H7 (cell line): ENCODE measurements at regions not wholly inside any gene's neighbourhood (a gene's known extent, or its start where the extent isn't known, plus 50 kb on each side); places are given as distances from the start of the nearest gene placed in this dataset.
A peak's percentile ranks its signal among the peaks of the same experiment; 100 is the strongest.

Experiments
- DNase-seq: peaks from one replicate; pipeline ENCODE4 v3.0.0; 2012
- H3K27me3 ChIP-seq: 2 replicates; pipeline ENCODE4 v1.6.0; 2011; ENCODE audit warnings: mild to moderate bottlenecking, low read length; ENCODE audit not compliant: control insufficient read depth, insufficient read depth
- H3K36me3 ChIP-seq: replicated peaks from 2 replicates; pipeline ENCODE4 v1.5.1; 2011; ENCODE audit warnings: low read length; ENCODE audit not compliant: control insufficient read depth, insufficient read depth
- H3K4me3 ChIP-seq: 2 replicates; pipeline ENCODE4 v1.5.1; 2011; ENCODE audit warnings: low read depth, mild to moderate bottlenecking, control low read depth, low read length, moderate library complexity; ENCODE audit not compliant: insufficient read depth

DNA sequence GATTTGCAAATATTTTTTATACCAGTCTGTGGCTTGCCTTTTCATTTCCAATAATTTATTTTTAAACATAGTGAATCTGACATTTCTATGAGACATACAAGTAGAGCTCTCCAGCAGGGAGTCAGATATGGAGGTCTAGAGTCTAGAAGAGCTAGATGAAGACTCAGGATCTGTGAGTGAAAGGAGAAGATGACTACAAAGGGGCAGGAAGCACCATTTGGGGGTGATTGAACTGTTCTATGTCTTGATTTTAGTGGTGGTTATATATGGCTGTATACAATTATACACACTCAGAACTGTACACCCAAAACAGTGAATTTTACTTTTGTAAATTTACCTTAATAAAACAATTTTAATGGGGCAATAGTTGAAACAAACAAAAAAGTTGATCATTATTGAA, 127.9 kb upstream of the BACH2 start:
- Histone ChIP-seq H3K36me3 (no peaks in the 10 kb centered on the region), H3K27me3 (no peaks in the 10 kb centered on the region), H3K4me3 (no peak overlapping the region)
- DNase-seq: no peak

DNA sequence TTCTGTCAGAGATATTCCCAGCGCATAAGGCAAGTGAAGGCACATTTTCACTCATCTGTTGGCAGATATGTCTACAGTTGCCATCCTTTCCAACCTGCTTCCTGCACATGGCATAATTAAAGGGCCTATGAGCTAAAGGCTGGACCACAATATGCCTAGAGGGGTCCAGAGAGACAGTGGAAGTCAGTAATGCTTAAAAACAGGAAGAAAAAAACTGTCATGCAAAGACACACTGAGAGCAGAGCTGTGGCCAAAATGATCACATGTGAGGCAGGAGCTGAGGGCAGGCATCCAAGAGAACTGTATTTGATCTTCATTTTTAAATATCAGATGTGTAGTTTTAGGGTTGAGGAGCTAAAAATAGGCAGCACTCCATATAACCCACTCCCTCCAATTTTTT, 125.0 kb upstream of the BACH2 start:
- Histone ChIP-seq H3K4me3 (no peak overlapping the region), H3K36me3 (no peaks in the 10 kb centered on the region), H3K27me3 (no peaks in the 10 kb centered on the region)
- DNase-seq: no peak

DNA sequence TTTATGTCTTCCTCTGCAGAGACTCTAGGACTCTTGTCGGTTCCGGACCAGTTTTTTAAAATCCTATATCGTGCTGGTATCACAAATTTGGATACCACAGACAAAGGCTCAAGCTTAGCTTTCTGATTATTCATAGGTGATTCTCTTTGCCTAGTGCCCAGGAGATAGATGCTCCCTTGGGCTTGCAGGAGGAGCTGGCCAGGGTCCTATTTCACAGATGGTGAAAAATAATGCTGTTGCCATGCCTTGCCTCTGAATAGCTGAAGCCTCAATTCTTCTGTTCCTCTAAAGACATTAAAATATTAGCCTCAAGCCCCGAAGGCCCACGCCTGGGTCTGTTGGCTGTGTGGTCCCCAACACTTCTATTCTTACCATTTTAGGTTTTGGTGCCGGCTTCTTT, 123.9 kb upstream of the BACH2 start:
- Histone ChIP-seq H3K27me3 (no peaks in the 10 kb centered on the region), H3K4me3 (no peak overlapping the region), H3K36me3 (no peaks in the 10 kb centered on the region)
- DNase-seq: no peak

DNA sequence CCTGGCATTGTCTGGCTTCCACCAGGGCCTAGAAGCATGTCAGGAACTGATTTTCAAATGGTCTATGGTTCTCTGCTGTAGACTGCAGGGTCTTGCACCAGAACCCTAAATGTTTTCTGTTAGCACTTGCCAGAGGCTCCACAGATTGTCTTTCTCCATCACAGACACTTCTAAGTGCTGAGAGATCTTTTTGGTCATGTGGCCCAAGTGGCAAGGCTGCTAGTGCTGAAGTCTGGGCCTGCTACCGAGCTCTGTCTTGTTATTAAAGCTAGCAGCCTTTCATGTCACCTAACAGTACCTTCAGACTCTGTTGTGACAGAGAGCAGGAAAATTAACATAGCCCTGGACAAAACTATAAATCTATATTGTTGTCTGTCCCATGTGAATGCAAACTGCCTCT, 120.7 kb upstream of the BACH2 start:
- Histone ChIP-seq H3K4me3 (no peak overlapping the region), H3K36me3 (no peaks in the 10 kb centered on the region), H3K27me3 (peaks cover 4% of the 10 kb centered on the region; the same call in 1 of the 2 replicates)
- no peak for DNase-seq

DNA sequence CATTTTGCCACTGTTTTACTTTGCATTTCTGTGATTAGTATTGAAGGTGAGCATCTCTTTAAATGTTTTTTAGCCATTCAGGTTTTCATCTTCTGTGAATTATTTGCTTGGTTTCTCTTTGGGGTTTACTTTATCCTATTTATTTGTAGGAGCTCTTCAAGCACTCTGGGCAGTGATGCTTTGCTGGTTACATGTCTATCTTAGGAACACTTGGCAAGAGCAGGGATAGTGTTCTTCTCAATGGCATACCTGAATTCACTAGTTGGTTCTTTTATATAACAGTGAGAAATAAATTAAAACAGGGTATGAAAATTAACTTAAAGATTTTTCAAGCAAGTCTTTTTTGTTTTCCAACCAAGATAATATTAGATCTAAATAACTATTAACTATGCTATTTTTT, 119.7 kb upstream of the BACH2 start:
- no peaks in the 10 kb centered on the region for H3K36me3 ChIP-seq

DNA sequence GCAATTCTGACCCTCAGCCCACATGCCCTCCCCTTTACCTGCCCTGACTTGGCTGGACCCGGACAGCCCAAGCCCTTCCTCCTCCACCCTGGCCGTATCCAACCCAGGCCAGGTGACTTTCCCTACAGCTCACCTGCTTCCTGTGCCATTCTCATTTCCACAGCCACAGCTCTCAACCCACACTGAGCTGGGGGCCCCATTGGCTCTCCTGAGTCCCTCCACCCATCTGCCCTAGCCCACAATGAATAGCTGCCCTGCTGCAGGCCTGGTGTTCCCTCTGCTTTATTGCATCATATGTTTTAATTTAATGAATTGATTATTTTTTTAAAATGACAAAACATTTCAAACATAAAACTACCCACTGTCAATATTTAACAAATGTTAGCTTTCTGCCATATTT, 118.5 kb upstream of the BACH2 start:
- no peak overlapping the region for H3K4me3 ChIP-seq
- peaks cover 4% of the 10 kb centered on the region; the same call in 1 of the 2 replicates for H3K27me3 ChIP-seq
- no peak for DNase-seq
- H3K36me3 ChIP-seq: no peaks in the 10 kb centered on the region

More for the DNA sequence above, 119.7 kb upstream of the BACH2 start:
- H3K4me3 ChIP-seq: no peak overlapping the region
- peaks cover 4% of the 10 kb centered on the region; the same call in 1 of the 2 replicates for H3K27me3 ChIP-seq
- DNase-seq: no peak

DNA sequence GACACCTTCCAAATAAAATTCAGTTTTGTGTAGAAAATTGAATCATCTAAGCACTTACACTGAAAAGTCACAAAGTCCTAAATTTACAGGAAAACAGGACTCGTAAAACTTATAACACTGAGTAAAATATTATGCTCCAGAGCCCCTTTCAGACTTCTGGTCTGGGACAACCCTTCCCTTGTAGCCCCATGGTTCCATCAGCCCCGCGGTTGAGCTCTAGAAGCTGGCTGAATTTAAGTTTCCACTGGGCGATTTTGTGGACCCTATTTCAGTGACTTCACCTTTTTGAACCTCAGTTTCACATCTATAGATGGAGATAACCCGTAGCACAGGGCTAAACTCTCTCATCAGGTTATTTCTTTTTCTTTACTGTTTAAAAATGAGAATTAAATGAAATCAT, 117.7 kb upstream of the BACH2 start:
- no peaks in the 10 kb centered on the region for H3K36me3 ChIP-seq
- H3K27me3 ChIP-seq: peaks cover 9% of the 10 kb centered on the region; the same call in 1 of the 2 replicates
- peak; percentile 37 for DNase-seq
- no peak overlapping the region for H3K4me3 ChIP-seq

DNA sequence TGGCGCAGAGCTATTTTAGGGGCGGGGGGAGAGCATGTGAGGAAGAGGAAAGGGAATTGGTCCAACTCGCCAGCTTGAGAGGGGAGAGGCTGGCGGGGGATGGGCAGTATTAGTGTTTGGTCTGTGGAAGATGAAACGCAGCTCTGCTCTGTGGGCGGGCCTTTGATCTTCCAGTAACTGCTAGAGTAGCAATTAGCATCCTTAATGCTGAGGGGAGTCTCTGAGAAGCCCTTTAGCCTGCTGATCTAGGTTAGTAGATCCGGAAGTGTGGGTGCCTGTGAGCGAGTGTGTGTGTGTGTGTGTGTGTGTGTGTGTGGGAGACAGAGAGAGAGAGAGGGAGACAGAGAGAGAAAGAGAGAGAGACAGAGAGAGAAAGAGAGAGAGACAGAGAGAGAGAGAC, 117.2 kb upstream of the BACH2 start:
- peak; percentile 69 for DNase-seq

DNA sequence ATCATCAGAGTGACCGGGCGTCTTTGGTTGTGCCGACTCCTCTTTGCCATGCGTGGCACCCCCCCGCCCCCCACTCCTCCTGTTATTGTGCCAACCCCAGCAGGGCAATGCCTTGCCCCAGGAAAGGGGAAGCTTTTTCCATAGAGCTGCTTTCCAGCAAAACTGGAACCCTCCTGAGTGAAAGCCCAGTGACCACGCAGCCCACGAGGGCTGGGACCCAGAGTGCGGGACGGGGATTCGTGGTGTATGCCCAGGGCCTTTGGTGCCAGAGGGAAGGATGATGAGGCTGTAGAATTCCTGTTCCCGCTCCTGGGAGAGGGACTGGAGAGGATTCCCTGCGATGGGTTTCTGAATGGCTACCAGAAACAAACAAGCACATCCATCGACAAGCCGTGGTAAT, 116.8 kb upstream of the BACH2 start:
- Histone ChIP-seq H3K36me3 (no peaks in the 10 kb centered on the region), H3K4me3 (peak overlapping the region; percentile 6; the same call in 1 of the 2 replicates), H3K27me3 (peaks cover 9% of the 10 kb centered on the region; the same call in 1 of the 2 replicates)
- no peak for DNase-seq

More for the DNA sequence above, 117.2 kb upstream of the BACH2 start:
- Histone ChIP-seq H3K27me3 (peaks cover 9% of the 10 kb centered on the region; the same call in 1 of the 2 replicates), H3K36me3 (no peaks in the 10 kb centered on the region), H3K4me3 (peak overlapping the region; percentile 6; the same call in 1 of the 2 replicates)

DNA sequence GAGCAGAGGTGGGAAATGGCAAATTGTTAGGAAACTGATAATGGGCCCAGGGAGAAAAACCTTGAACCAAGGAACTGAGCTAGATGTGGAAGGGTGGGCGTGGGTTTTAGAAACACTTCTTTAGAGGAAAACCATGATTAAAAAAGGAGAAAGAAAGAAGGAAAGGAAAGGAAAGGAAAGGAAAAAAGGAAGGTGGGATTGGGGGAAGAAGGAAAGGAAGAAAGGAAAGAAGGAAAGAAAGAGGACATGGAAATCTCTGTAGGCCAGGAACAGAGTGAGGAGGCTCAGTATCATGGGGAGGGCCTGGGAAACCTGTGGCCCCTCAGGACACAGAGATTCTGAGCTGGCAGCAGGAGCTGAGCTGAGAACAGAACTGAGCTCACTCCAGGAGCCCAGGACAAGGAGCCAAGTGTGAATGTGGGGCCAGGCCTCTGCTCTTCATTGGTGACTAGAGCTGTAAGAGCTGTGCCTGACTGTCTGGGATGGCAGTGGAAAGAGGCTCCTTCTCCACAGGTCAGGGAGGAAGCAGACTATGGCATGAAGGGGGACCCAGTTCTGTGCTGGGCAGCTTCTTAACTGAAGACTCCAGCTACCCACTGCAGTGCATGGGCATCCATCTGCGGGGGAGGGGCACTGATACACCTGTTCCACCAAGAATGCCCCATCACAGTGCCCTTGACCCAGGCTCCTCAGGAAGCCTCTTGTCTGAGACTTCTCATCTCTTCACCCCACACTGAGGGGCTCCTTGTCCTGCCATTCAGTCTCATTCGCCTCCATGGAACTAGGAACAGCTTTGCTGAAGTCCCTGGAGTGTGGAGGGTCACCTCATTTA, 116.1 kb upstream of the BACH2 start:
- no peak for DNase-seq
- no peak overlapping the region for H3K4me3 ChIP-seq
- H3K27me3 ChIP-seq: peaks cover 9% of the 10 kb centered on the region; the same call in 1 of the 2 replicates
- H3K36me3 ChIP-seq: no peaks in the 10 kb centered on the region

DNA sequence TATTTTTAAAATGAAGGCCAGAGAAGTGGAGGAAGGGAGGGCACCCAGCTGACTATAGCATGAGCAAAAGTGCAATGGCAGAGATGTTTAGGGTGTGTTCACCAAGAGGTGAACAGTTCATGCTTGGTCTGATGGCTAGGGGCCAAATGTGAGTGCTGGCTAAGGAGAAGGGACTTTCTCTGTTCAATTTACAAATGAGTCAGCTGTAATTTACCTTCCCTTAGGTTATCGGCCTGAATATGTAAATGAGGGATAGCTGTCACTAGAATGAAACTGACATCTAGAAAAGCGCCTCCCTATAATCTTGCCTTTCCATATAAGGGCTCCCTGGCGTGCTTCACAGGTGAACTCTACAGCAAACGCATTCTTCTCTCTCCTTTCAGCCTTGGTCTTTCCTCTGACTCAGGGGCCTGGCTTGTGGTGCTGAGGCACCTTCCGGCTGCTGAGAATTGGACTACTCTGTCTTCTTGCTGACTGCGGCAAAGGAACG, 114.7 kb upstream of the BACH2 start:
- DNase-seq: peak; percentile 37
- Histone ChIP-seq H3K4me3 (no peak overlapping the region), H3K36me3 (no peaks in the 10 kb centered on the region), H3K27me3 (peaks cover 12% of the 10 kb centered on the region)

DNA sequence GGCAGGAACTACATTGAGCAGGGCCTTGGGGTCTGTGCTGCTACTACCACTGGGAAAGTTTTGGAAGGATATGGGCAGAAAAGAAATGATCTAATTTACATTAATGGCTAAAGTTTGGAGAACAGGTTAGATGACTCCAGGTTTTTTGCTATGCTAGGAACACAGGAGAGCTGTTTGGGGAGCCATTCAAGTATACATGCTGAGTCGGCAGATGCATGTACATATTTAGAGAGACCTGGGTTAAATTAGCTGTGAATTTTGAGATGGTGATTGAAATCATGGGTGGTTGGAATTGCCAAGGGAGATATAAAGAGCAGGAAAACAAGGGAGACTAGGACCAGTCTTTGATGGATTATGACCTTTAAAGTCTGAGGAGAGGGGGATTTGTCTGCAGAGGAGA, 113.1 kb upstream of the BACH2 start:
- H3K4me3 ChIP-seq: no peak overlapping the region
- H3K27me3 ChIP-seq: peaks cover 12% of the 10 kb centered on the region
- no peak for DNase-seq
- H3K36me3 ChIP-seq: no peaks in the 10 kb centered on the region

DNA sequence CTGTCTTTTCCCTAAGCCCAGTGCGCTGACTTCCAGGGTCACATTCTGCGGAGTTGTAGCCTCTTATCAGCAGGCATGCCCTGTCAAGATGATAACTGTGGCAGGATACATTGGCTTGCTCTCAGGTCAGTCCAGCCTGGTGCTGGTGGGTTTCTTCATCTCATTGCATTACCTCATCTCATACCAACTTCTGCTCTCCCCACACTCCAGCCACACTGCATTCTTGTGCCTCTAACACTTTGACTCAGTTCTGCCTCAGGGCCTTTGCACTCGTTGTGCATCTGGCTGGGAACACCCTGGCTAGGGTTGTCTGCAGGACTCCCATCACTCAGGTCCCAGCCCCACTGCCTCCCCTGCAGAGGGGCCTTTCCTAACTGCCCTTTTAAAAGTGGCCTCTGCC, 110.3 kb upstream of the BACH2 start:
- Histone ChIP-seq H3K4me3 (no peak overlapping the region), H3K36me3 (no peaks in the 10 kb centered on the region), H3K27me3 (peaks cover 8% of the 10 kb centered on the region)
- no peak for DNase-seq

DNA sequence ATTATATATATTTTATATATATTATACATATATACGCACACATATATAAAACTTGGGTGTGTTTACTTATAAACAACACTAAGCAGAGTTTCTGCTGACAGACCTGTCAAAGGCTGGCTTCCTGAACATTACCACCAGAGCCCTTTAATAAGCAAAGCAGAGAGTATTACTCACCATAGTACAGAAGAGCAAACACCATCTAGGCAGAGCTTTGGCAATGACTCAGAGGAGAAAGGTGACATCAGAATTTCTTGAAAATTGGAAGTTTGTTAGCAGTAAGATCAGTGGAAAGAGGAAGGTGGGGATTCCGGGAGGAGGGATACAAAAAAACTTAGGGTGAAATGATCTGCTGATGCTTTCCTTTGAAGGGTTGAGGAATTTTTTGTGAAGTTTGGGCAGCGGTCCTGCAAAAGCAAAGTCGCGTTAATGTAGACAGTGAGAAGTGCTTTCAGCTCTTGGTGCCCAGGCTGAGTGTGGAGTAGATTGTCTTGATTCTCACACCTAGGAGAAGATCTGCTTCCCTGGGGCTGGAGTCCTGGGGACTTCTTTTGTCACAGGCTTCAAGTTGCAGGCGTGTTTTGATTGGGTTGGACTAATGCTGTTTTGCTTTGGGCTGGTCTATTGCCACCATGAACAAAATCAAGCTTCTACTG, 109.6 kb upstream of the BACH2 start:
- no peak overlapping the region for H3K4me3 ChIP-seq
- H3K36me3 ChIP-seq: no peaks in the 10 kb centered on the region
- DNase-seq: no peak
- H3K27me3 ChIP-seq: peaks cover 8% of the 10 kb centered on the region
